ENCODE measurements at regions not wholly inside any gene's neighbourhood (a gene's known extent, or its start where the extent isn't known, plus 50 kb on each side); places are given as distances from the start of the nearest gene placed in this dataset.

GRCh38 chr11:26025676-26026075 lies 306.3 kb upstream of the ANO3 start:
- DNase-seq (ENCODE audit: low read depth, low spot score) (no peak), ATAC-seq (no peak)
- no peak overlapping the region for H3K4me3 ChIP-seq (ENCODE audit: low read depth in 2 of 2, low read length in 2 of 2)
- H3K4me1 ChIP-seq (ENCODE audit: control insufficient read depth, insufficient read depth, low read length) = no peaks in the 10 kb centered on the region
- H3K36me3 ChIP-seq (ENCODE audit: control insufficient read depth, insufficient read depth, low read length) = no peaks in the 10 kb centered on the region
- no peak overlapping the region for H3K27ac ChIP-seq (ENCODE audit: low read length)
- ChIA-PET POLR2A (no interaction called here), CTCF (no interaction called here)
- in situ Hi-C loops (cut with HindIII; ENCODE audit: low pct_unique_long_range_greater_than_20kb, low sequenced_read_pairs) = no loop called here
- BruUV-seq (replicated peaks) = no TSS peak
- no peaks in the 10 kb centered on the region for H3K9me3 ChIP-seq (ENCODE audit: control insufficient read depth, insufficient read depth, low read depth, low read length)
- no peaks in the 10 kb centered on the region for H3K27me3 ChIP-seq (ENCODE audit: control insufficient read depth, insufficient read depth, low read length)
- no peak for TF ChIP-seq CTCF (IDR thresholded peaks at IDR 0.05)
- TF ChIP-seq SIN3A (IDR thresholded peaks at IDR 0.05; ENCODE audit: borderline replicate concordance, insufficient read depth, low read depth, low read length) = no peak
- TF ChIP-seq POLR2AphosphoS5 (IDR thresholded peaks at IDR 0.05; ENCODE audit: low read depth, low read length) = no peak
- no peak for TF ChIP-seq REST (IDR thresholded peaks at IDR 0.05; ENCODE audit: insufficient read depth in 1 of 2, low read depth in 2 of 2, low read length in 1 of 2)
- TF ChIP-seq TCF7L2 (IDR thresholded peaks at IDR 0.05; ENCODE audit: low read depth, low read length) = no peak
- intact Hi-C loops (cut with micrococcal nuclease; ENCODE audit: unreplicated experiment) = no loop called here

GRCh38 chr11:26026078-26026477 lies 305.9 kb upstream of the ANO3 start:
- no peak overlapping the region for H3K27ac ChIP-seq (ENCODE audit: low read length)
- no peaks in the 10 kb centered on the region for H3K27me3 ChIP-seq (ENCODE audit: control insufficient read depth, insufficient read depth, low read length)
- TF ChIP-seq POLR2AphosphoS5 (IDR thresholded peaks at IDR 0.05; ENCODE audit: low read depth, low read length) = no peak
- TF ChIP-seq SIN3A (IDR thresholded peaks at IDR 0.05; ENCODE audit: borderline replicate concordance, insufficient read depth, low read depth, low read length) = no peak
- no peak for TF ChIP-seq REST (IDR thresholded peaks at IDR 0.05; ENCODE audit: insufficient read depth in 1 of 2, low read depth in 2 of 2, low read length in 1 of 2)
- no peak for TF ChIP-seq CTCF (IDR thresholded peaks at IDR 0.05)
- no peak for TF ChIP-seq TCF7L2 (IDR thresholded peaks at IDR 0.05; ENCODE audit: low read depth, low read length)
- no peaks in the 10 kb centered on the region for H3K9me3 ChIP-seq (ENCODE audit: control insufficient read depth, insufficient read depth, low read depth, low read length)
- H3K4me3 ChIP-seq (ENCODE audit: low read depth in 2 of 2, low read length in 2 of 2) = no peak overlapping the region
- ChIA-PET CTCF (no interaction called here), POLR2A (no interaction called here)
- DNase-seq (ENCODE audit: low read depth, low spot score) = no peak
- in situ Hi-C loops (cut with HindIII; ENCODE audit: low pct_unique_long_range_greater_than_20kb, low sequenced_read_pairs) (no loop called here), intact Hi-C loops (cut with micrococcal nuclease; ENCODE audit: unreplicated experiment) (no loop called here)
- no TSS peak for BruUV-seq (replicated peaks)
- no peaks in the 10 kb centered on the region for H3K36me3 ChIP-seq (ENCODE audit: control insufficient read depth, insufficient read depth, low read length)
- H3K4me1 ChIP-seq (ENCODE audit: control insufficient read depth, insufficient read depth, low read length) = no peaks in the 10 kb centered on the region
- no peak for ATAC-seq
